EH (cell line): ENCODE measurements at regions not wholly inside any gene's neighbourhood (a gene's known extent, or its start where the extent isn't known, plus 50 kb on each side); places are given as distances from the start of the nearest gene placed in this dataset.
"Not testable (repeated sequence)": the region's sequence is repeated elsewhere in the genome, so short reads cannot be mapped to it uniquely, and the experiment has no call there.

Experiments
- DNase-seq: peaks from one replicate; pipeline ENCODE4 v3.0.0-alpha.2; 2015; ENCODE audit warnings: low read depth

GRCh38 chr14:53398616-53399015 lies 245.5 kb upstream of the DDHD1 start:
- no peak for DNase-seq

- DNase-seq = not testable (repeated sequence)
Measured at GRCh38 chr14:53395267-53395666, 242.1 kb upstream of the DDHD1 start.

- peak; percentile 81 for DNase-seq
Measured at GRCh38 chr14:53391631-53392285, 238.6 kb upstream of the DDHD1 start.

GRCh38 chr14:53391156-53391555 lies 238.0 kb upstream of the DDHD1 start:
- DNase-seq = peak; percentile 76

GRCh38 chr14:53390008-53390407 lies 236.9 kb upstream of the DDHD1 start:
- DNase-seq = no peak

- peak; percentile 55 for DNase-seq
Measured at GRCh38 chr14:53389202-53389601, 236.1 kb upstream of the DDHD1 start.

- DNase-seq = no peak
Measured at GRCh38 chr14:53386362-53386761, 233.2 kb upstream of the DDHD1 start.

GRCh38 chr14:53384536-53384935 lies 231.4 kb upstream of the DDHD1 start:
- no peak for DNase-seq

- no peak for DNase-seq
Measured at GRCh38 chr14:53384073-53384472, 230.9 kb upstream of the DDHD1 start.

- DNase-seq = no peak
Measured at GRCh38 chr14:53381895-53382294, 228.8 kb upstream of the DDHD1 start.

- no peak for DNase-seq
Measured at GRCh38 chr14:53380867-53381225, 227.7 kb upstream of the DDHD1 start.

GRCh38 chr14:53380052-53380866 lies 227.1 kb upstream of the DDHD1 start:
- no peak for DNase-seq

GRCh38 chr14:53378142-53378541 lies 225.0 kb upstream of the DDHD1 start:
- no peak for DNase-seq

GRCh38 chr14:53376064-53376463 lies 222.9 kb upstream of the DDHD1 start:
- no peak for DNase-seq

GRCh38 chr14:53375599-53375998 lies 222.5 kb upstream of the DDHD1 start:
- no peak for DNase-seq

GRCh38 chr14:53368711-53369201 lies 215.6 kb upstream of the DDHD1 start:
- DNase-seq = peak; percentile 90

- no peak for DNase-seq
Measured at GRCh38 chr14:53368066-53368465, 214.9 kb upstream of the DDHD1 start.

- DNase-seq = peak; percentile 59
Measured at GRCh38 chr14:53367644-53368026, 214.5 kb upstream of the DDHD1 start.

- no peak for DNase-seq
Measured at GRCh38 chr14:53365486-53366130, 212.5 kb upstream of the DDHD1 start.

- DNase-seq = peak; percentile 42
Measured at GRCh38 chr14:53362916-53363315, 209.8 kb upstream of the DDHD1 start.

- DNase-seq = no peak
Measured at GRCh38 chr14:53360829-53361228, 207.7 kb upstream of the DDHD1 start.

GRCh38 chr14:53358166-53358565 lies 205.0 kb upstream of the DDHD1 start:
- no peak for DNase-seq
